Right atrium auricular region (tissue), 2 donors: ENCODE measurements at regions not wholly inside any gene's neighbourhood (a gene's known extent, or its start where the extent isn't known, plus 50 kb on each side); places are given as distances from the start of the nearest gene placed in this dataset.

Experiments
- DNase-seq: peaks from one replicate; pipeline ENCODE4 v3.0.0-alpha.2; 2019; ENCODE audit warnings: low spot score
- H3K27ac ChIP-seq, 2 donors: fragments of 200-600 bp; sonication (generic); 1 replicate in 1 of 2; 2 replicates in 1 of 2; pipeline ENCODE4 v1.5.1; 2016 to 2019
- H3K27me3 ChIP-seq, 2 donors: fragments of 200-600 bp; sonication (generic); one replicate each; pipeline versions ENCODE4 v1.5.1 to v1.6.0; 2017 to 2019
- H3K36me3 ChIP-seq: fragments of 200-600 bp; sonication (generic); one replicate; pipeline ENCODE4 v1.5.1; 2016
- H3K4me1 ChIP-seq, 2 donors: fragments of 200-600 bp; sonication (generic); one replicate each; pipeline versions ENCODE4 v1.5.1 to v1.6.0; 2017 to 2019
- H3K4me3 ChIP-seq, 2 donors: fragments of 200-600 bp; sonication (generic); 1 replicate in 1 of 2; 2 replicates in 1 of 2; pipeline ENCODE4 v1.5.1; 2017 to 2019; ENCODE audit warnings: mild to moderate bottlenecking in 1 of 2, moderate library complexity in 1 of 2
- H3K9me3 ChIP-seq, 2 donors: fragments of 200-600 bp; sonication (generic); one replicate each; pipeline ENCODE4 v1.5.1; 2019
- CTCF ChIP-seq, 2 donors: fragments of 200-600 bp; sonication (generic); IDR thresholded peaks; one replicate each; pipeline ENCODE4 v1.5.1; 2019; ENCODE audit warnings: antibody characterized with exemption in 2 of 2

DNA sequence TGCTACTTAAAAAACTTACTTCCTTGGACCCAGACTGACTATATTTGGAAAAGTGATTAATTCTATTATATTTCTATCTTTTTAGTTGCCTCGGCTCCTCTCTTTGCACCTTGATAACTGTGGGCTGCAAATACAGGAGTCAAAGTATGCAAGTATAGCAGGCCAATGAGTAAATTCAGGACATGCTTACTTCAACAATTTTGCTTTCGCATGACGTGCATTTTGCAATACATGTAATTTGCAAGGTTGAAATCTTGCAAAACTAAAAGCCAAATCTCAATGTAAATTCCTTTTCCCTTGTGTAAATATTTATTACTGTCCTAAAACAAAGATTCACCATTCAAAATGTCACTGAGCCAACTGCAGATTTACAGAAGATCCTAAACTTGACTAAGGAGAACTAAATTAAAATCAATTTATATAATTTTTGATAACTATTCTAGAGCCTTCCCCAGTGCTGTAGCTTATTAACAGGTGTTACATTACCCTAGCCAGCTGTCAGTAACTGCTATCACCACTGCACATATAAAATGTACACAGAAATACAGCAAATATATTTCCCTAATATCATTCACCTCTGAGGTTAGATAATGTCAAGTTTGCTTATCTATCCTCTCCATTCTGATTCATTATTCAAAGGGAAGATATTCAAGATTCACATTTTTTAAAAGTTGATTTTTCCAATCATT, 1069.5 kb downstream of the TRHDE start:
- H3K36me3 ChIP-seq = no peaks in the 10 kb centered on the region
- TF ChIP-seq CTCF (IDR thresholded peaks at IDR 0.05) = no peak
- no peaks in the 10 kb centered on the region for H3K9me3 ChIP-seq
- H3K4me1 ChIP-seq = no peaks in the 10 kb centered on the region
- no peak overlapping the region for H3K4me3 ChIP-seq
- no peaks in the 10 kb centered on the region for H3K27me3 ChIP-seq
- DNase-seq = no peak
- H3K27ac ChIP-seq = no peak overlapping the region

DNA sequence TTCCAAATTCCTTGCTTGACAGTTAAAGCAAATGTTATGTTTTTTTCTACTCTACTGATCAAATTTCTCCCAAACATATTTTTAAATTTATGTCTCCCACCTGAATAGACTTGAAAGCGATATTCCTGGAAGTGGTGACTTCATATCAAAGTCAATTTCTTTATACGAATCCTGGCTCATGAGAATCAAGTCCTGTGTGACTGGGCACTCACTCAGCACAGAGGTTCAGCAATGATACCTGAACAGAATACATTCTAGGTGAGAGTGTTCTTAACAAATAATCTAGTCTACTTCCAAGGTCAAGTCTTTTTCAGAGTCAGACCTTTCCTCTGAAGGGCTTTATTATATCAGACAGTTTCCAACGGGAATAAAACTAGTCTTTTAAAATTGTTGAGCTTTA, 1070.6 kb downstream of the TRHDE start:
- no peaks in the 10 kb centered on the region for H3K9me3 ChIP-seq
- TF ChIP-seq CTCF (IDR thresholded peaks at IDR 0.05) = no peak
- H3K4me3 ChIP-seq = no peak overlapping the region
- H3K4me1 ChIP-seq = no peaks in the 10 kb centered on the region
- DNase-seq = no peak
- no peaks in the 10 kb centered on the region for H3K36me3 ChIP-seq
- no peaks in the 10 kb centered on the region for H3K27me3 ChIP-seq
- H3K27ac ChIP-seq = no peak overlapping the region

- Histone ChIP-seq H3K36me3 (no peaks in the 10 kb centered on the region), H3K9me3 (no peaks in the 10 kb centered on the region), H3K27me3 (no peaks in the 10 kb centered on the region), H3K27ac (no peak overlapping the region), H3K4me1 (no peaks in the 10 kb centered on the region), H3K4me3 (no peak overlapping the region)
- no peak for DNase-seq
- TF ChIP-seq CTCF (IDR thresholded peaks at IDR 0.05) = no peak
Measured at GRCh38 chr12:73352826-73353225, 1080.7 kb downstream of the TRHDE start.

DNA sequence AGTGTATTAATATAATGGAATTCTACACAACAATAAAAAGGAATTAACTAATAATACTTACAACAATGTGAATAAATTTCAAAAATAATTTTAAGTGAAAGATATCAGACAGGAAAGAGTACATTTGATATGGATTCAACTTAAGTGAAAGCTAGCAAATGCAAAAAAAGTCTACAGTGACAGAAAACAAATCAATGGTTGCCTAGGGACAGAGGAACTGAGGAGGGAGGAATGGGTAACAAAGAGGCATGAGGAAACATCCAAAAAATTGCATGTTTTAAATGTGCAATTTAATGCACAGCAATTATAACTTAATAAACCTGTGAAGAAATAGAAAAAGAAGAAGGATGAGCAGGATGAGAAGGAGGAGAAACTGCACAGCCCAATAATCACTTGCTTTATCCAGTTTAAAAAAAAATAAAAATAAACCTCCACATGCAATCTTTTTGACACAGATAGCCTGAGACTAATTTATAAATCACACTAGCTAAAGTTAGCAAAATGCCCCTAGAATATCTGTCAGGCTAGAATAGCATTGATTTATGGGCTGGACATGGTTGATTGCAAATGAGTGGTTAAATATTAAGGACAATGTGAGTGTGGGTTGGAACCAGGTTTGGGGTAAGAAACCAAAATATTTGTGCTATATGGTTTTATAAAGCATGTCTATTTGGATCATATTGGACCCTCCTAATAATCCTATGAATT, 1089.1 kb downstream of the TRHDE start:
- H3K27ac ChIP-seq = no peak overlapping the region
- H3K4me3 ChIP-seq = no peak overlapping the region
- H3K36me3 ChIP-seq = no peaks in the 10 kb centered on the region
- H3K27me3 ChIP-seq = no peaks in the 10 kb centered on the region
- no peaks in the 10 kb centered on the region for H3K9me3 ChIP-seq
- no peaks in the 10 kb centered on the region for H3K4me1 ChIP-seq
- no peak for TF ChIP-seq CTCF (IDR thresholded peaks at IDR 0.05)
- DNase-seq = no peak

DNA sequence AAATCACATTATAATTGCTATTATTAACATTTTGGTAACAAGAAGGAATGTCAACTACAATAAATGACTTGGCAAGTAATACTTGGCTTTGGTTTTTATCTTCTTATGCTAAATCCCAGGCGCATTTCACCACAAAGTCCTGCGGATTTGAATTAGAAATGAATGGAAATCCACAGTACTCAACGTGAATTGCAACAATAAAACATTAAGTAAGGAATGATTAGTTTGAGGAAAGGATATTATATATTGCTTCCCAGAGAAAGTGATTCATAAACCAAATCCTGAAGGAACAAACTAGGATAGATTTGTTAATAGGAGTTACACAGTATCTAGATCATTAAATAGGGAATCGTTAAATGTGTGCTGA, 1089.7 kb downstream of the TRHDE start:
- Histone ChIP-seq H3K9me3 (no peaks in the 10 kb centered on the region), H3K4me1 (no peaks in the 10 kb centered on the region), H3K27me3 (no peaks in the 10 kb centered on the region), H3K27ac (no peak overlapping the region), H3K36me3 (no peaks in the 10 kb centered on the region), H3K4me3 (no peak overlapping the region)
- no peak for DNase-seq
- TF ChIP-seq CTCF (IDR thresholded peaks at IDR 0.05) = no peak

DNA sequence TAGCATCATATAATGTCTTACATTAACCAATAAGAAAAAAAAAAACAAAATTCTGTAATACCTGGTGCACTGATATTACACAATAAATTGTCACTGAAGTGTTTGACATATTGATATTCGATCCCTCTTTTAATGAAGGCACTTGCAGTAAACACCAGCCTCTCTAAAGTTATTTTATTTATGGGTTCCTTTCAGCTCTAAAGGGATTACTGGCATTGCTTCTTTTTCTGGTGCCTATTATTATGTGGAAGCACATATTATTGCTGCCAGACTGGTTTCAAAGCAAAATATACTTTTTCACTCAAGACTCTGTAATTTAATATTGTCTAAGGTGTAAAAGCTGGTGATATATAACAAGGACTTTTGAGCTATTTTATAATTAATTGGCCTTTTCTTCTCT, 1090.5 kb downstream of the TRHDE start:
- no peak for TF ChIP-seq CTCF (IDR thresholded peaks at IDR 0.05)
- DNase-seq = no peak
- no peaks in the 10 kb centered on the region for H3K36me3 ChIP-seq
- H3K27me3 ChIP-seq = no peaks in the 10 kb centered on the region
- H3K4me1 ChIP-seq = no peaks in the 10 kb centered on the region
- no peaks in the 10 kb centered on the region for H3K9me3 ChIP-seq
- no peak overlapping the region for H3K4me3 ChIP-seq
- no peak overlapping the region for H3K27ac ChIP-seq
